Erythroblast (primary cell): ENCODE measurements at regions not wholly inside any gene's neighbourhood (a gene's known extent, or its start where the extent isn't known, plus 50 kb on each side); places are given as distances from the start of the nearest gene placed in this dataset.

ENCODE experiments used
- GATA1 ChIP-seq: IDR thresholded peaks from 2 replicates; pipeline ENCODE4 v1.6.1; 2011; ENCODE audit warnings: low read depth, mild to moderate bottlenecking, control low read depth, low read length, moderate library complexity
- POLR2A ChIP-seq: IDR thresholded peaks from 2 replicates; pipeline ENCODE4 v1.6.1; 2011; ENCODE audit warnings: mild to moderate bottlenecking, low read length

DNA sequence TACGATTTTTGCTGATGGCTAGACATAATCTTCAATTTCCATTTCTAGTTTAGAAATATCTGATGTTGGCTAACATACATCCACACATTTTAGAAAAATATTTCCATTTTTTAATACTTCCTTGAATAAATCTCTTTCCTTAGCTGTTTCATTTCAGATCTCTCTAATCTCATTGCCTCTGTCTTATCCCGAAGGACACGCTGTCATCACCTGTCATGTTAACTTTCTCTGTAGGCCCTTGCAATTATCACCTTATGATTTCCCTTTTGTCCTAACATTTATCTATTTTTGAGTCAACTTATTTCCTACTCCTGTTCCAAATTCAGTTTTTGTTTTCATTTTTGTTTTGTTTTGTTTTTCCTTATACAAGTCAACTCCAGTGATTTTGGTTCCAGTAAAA, 173.1 kb upstream of the POM121L12 start:
- TF ChIP-seq POLR2A: no peak
- TF ChIP-seq GATA1: no peak
